Activated B cell treated with CpG ODN at 0.5 μM for 24 hours (primary cell): ENCODE measurements at regions not wholly inside any gene's neighbourhood (a gene's known extent, or its start where the extent isn't known, plus 50 kb on each side); places are given as distances from the start of the nearest gene placed in this dataset.

Experiments used
- ATAC-seq: fragments of 200-7000 bp; cut with Tn5 transposase; one replicate; pipeline ENCODE4 v1.10.0; 2021; ENCODE audit warnings: low read depth, mild to moderate bottlenecking, moderate library complexity
- CTCF ChIA-PET: fragments of 350-600 bp; sonication (Branson Sonifier 250); formaldehyde crosslinking; loops from one replicate; lab custom pipeline; 2021; ENCODE audit warnings: antibody characterized with exemption; lab: Charles Lee
- POLR2A ChIA-PET: fragments of 350-600 bp; sonication (Branson Sonifier 250); formaldehyde crosslinking; loops from one replicate; lab custom pipeline; 2021; ENCODE audit warnings: antibody characterized with exemption; lab: Charles Lee
- DNase-seq: peaks from one replicate; pipeline ENCODE4 v3.0.0; 2022
- H3K27ac Mint-ChIP-seq: one replicate; pipeline ENCODE4 v1.8.0; 2020; ENCODE audit warnings: mixed read lengths
- H3K27me3 Mint-ChIP-seq: one replicate; pipeline ENCODE4 v1.8.0; 2021; ENCODE audit warnings: mixed read lengths
- H3K36me3 Mint-ChIP-seq: one replicate; pipeline ENCODE4 v1.8.0; 2021; ENCODE audit warnings: low read depth, mixed read lengths
- H3K4me1 Mint-ChIP-seq: one replicate; pipeline ENCODE4 v1.8.0; 2021; ENCODE audit warnings: mixed read lengths
- H3K4me3 Mint-ChIP-seq: one replicate; pipeline ENCODE4 v1.8.0; 2020; ENCODE audit warnings: mild to moderate bottlenecking, mixed read lengths
- H3K9me3 Mint-ChIP-seq: one replicate; pipeline ENCODE4 v1.8.0; 2020; ENCODE audit warnings: mixed read lengths
- intact Hi-C: fragments of 100-400 bp; cut with micrococcal nuclease; formaldehyde crosslinking; loops from one replicate; pipeline ENCODE4 v1.15.1; 2024
- TF ChIP-seq, protein P1 (sequence below): fragments of 200-600 bp; IDR thresholded peaks from one replicate; pipeline ENCODE4 v1.8.0; 2022; ENCODE audit warnings: antibody characterized with exemption, mild to moderate bottlenecking

DNA sequence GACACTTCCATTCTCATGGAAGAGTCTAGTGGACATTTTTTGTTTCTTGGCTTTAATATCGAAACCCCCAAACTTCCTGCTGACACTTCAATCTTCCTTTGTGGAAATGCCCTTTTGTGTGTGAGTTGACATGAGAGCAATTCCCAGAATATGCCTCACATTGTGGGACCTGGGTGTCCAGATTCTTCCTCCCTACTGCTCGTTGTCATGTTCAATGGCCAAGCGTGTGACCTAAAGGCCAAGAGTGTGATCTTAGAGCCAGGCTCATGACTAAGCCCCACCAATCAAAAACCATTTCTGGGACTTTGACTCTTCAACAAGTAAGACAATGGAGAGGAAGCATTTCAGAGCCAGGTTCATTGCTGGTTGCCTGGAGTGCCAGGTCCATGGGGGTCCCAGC, 52.5 kb upstream of the BMPER start:
- Mint-ChIP-seq H3K9me3 (no peaks in the 10 kb centered on the region), H3K27me3 (peaks cover 3% of the 10 kb centered on the region), H3K36me3 (no peaks in the 10 kb centered on the region), H3K4me3 (no peak overlapping the region), H3K4me1 (no peaks in the 10 kb centered on the region), H3K27ac (no peak overlapping the region)
- CTCF ChIA-PET: no interaction called here
- TF ChIP-seq, protein P1, sequence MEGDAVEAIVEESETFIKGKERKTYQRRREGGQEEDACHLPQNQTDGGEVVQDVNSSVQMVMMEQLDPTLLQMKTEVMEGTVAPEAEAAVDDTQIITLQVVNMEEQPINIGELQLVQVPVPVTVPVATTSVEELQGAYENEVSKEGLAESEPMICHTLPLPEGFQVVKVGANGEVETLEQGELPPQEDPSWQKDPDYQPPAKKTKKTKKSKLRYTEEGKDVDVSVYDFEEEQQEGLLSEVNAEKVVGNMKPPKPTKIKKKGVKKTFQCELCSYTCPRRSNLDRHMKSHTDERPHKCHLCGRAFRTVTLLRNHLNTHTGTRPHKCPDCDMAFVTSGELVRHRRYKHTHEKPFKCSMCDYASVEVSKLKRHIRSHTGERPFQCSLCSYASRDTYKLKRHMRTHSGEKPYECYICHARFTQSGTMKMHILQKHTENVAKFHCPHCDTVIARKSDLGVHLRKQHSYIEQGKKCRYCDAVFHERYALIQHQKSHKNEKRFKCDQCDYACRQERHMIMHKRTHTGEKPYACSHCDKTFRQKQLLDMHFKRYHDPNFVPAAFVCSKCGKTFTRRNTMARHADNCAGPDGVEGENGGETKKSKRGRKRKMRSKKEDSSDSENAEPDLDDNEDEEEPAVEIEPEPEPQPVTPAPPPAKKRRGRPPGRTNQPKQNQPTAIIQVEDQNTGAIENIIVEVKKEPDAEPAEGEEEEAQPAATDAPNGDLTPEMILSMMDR: no peak
- ATAC-seq (no peak), DNase-seq (no peak)
- POLR2A ChIA-PET: no interaction called here
- intact Hi-C loops: no loop called here

GRCh38 chr7:33853361-33854062, 51.8 kb upstream of the BMPER start:
- H3K27me3 Mint-ChIP-seq: peaks cover 3% of the 10 kb centered on the region
- ChIA-PET POLR2A (no interaction called here), CTCF (no interaction called here)
- no peak overlapping the region for H3K4me3 Mint-ChIP-seq
- intact Hi-C loops: no loop called here
- no peaks in the 10 kb centered on the region for H3K36me3 Mint-ChIP-seq
- DNase-seq (no peak), ATAC-seq (no peak)
- H3K9me3 Mint-ChIP-seq: no peaks in the 10 kb centered on the region
- H3K4me1 Mint-ChIP-seq: no peaks in the 10 kb centered on the region
- TF ChIP-seq, protein P1: no peak
- H3K27ac Mint-ChIP-seq: no peak overlapping the region

- no peaks in the 10 kb centered on the region for H3K4me1 Mint-ChIP-seq
- H3K36me3 Mint-ChIP-seq: no peaks in the 10 kb centered on the region
- no peak overlapping the region for H3K4me3 Mint-ChIP-seq
- POLR2A ChIA-PET: no interaction called here
- H3K9me3 Mint-ChIP-seq: no peaks in the 10 kb centered on the region
- DNase-seq (no peak), ATAC-seq (no peak)
- TF ChIP-seq, protein P1: no peak
- H3K27me3 Mint-ChIP-seq: peaks cover 3% of the 10 kb centered on the region
- intact Hi-C loops: no loop called here
- no peak overlapping the region for H3K27ac Mint-ChIP-seq
- CTCF ChIA-PET: no interaction called here
These were observed 51.2 kb upstream of the BMPER start for GRCh38 chr7:33854178-33854577.

DNA sequence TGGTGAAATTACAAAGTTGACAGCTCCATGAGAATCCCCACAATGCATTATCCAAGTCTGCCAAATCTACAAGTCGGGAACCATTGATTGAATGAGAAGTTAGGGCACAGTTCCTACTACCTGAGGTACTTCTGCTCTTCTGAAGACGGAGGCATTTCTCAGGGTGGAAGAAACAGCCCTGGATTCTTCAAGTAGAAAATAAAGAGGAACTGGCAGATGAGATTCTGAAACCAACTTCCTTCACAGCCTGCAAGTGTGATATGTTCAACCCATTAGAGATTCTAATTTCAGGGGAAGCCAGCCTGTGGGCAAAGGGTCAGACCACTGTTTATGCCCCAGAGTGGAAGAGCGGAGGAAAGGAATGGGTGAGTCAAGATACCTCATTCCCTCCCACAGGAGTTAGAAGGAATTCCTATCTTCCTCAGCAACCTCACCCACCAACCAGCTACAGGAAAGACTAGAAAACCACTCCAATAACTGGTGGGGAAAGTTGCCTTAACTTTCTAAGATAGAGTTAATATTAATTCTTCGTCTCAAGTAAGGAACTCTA, 50.5 kb upstream of the BMPER start:
- ChIA-PET POLR2A (no interaction called here), CTCF (no interaction called here)
- no peaks in the 10 kb centered on the region for H3K36me3 Mint-ChIP-seq
- no peaks in the 10 kb centered on the region for H3K9me3 Mint-ChIP-seq
- peaks cover 6% of the 10 kb centered on the region for H3K27me3 Mint-ChIP-seq
- no peak for DNase-seq
- no peak for ATAC-seq
- H3K4me1 Mint-ChIP-seq: no peaks in the 10 kb centered on the region
- intact Hi-C loops: no loop called here
- no peak overlapping the region for H3K27ac Mint-ChIP-seq
- no peak overlapping the region for H3K4me3 Mint-ChIP-seq
- TF ChIP-seq, protein P1: no peak
